WTC11 (cell line): ENCODE measurements at regions not wholly inside any gene's neighbourhood (a gene's known extent, or its start where the extent isn't known, plus 50 kb on each side); places are given as distances from the start of the nearest gene placed in this dataset.

ENCODE experiments used
- ATAC-seq: fragments of 200-7000 bp; cut with Tn5 transposase; 2 replicates; pipeline ENCODE4 v1.10.0; 2021; ENCODE audit warnings: mild to moderate bottlenecking, moderate library complexity
- CTCF ChIA-PET: fragments of 300-600 bp; sonication (Branson Sonifier 250); formaldehyde crosslinking; loops from one replicate; lab custom pipeline; 2021; ENCODE audit warnings: antibody characterized with exemption; lab: Charles Lee
- POLR2A ChIA-PET: fragments of 350-600 bp; sonication (Branson Sonifier 250); formaldehyde crosslinking; loops from one replicate; lab custom pipeline; 2021; ENCODE audit warnings: antibody characterized with exemption; lab: Charles Lee
- DNase-seq: peaks from one replicate; pipeline ENCODE4 v3.0.0; 2021; ENCODE audit warnings: low spot score
- H3K27ac Mint-ChIP-seq: 2 replicates; pipeline ENCODE4 v1.8.0; 2021; ENCODE audit warnings: mixed read lengths
- H3K27me3 Mint-ChIP-seq: 2 replicates; pipeline ENCODE4 v1.8.0; 2021; ENCODE audit warnings: low read depth, mild to moderate bottlenecking, moderate library complexity, mixed read lengths
- H3K36me3 Mint-ChIP-seq: 2 replicates; pipeline ENCODE4 v1.8.0; 2021; ENCODE audit warnings: mixed read lengths
- H3K4me1 Mint-ChIP-seq: 2 replicates; pipeline ENCODE4 v1.8.0; 2022; ENCODE audit warnings: mixed read lengths
- H3K4me3 Mint-ChIP-seq: 2 replicates; pipeline ENCODE4 v1.8.0; 2021; ENCODE audit warnings: mild to moderate bottlenecking, moderate library complexity, mixed read lengths
- H3K9me3 Mint-ChIP-seq: 2 replicates; pipeline ENCODE4 v1.8.0; 2021; ENCODE audit warnings: mixed read lengths
- AFF4 ChIP-seq: sonication (generic); formaldehyde crosslinking; IDR thresholded peaks from 2 replicates; pipeline ENCODE4 v1.8.1; 2023; ENCODE audit warnings: mild to moderate bottlenecking, missing genetic modification reagents, borderline replicate concordance
- CBFB ChIP-seq: sonication (generic); formaldehyde crosslinking; IDR thresholded peaks from 2 replicates; pipeline ENCODE4 v1.8.1; 2022; ENCODE audit warnings: mild to moderate bottlenecking, low read depth, missing genetic modification reagents
- ELF4 ChIP-seq: sonication (generic); formaldehyde crosslinking; IDR thresholded peaks from 2 replicates; pipeline ENCODE4 v1.8.1; 2022; ENCODE audit warnings: low read depth, mild to moderate bottlenecking, moderate library complexity, missing genetic modification reagents
- JUN ChIP-seq: sonication (generic); formaldehyde crosslinking; IDR thresholded peaks from 2 replicates; pipeline ENCODE4 v1.8.0; 2023; ENCODE audit warnings: mild to moderate bottlenecking, missing genetic modification reagents
- MYBL2 ChIP-seq: sonication (generic); formaldehyde crosslinking; IDR thresholded peaks from 2 replicates; pipeline ENCODE4 v1.8.1; 2023; ENCODE audit warnings: mild to moderate bottlenecking, moderate library complexity, missing genetic modification reagents
- NFATC4 ChIP-seq: fragments of 250-450 bp; sonication (Bioruptor Pico); IDR thresholded peaks from 2 replicates; pipeline ENCODE4 v1.9.0; 2021; ENCODE audit warnings: mild to moderate bottlenecking
- PREB ChIP-seq: sonication (generic); formaldehyde crosslinking; IDR thresholded peaks from 2 replicates; pipeline ENCODE4 v1.8.1; 2022; ENCODE audit warnings: mild to moderate bottlenecking, missing genetic modification reagents, moderate library complexity, borderline replicate concordance
- ZNF281 ChIP-seq: sonication (generic); formaldehyde crosslinking; IDR thresholded peaks from 2 replicates; pipeline ENCODE4 v1.8.0; 2023; ENCODE audit warnings: mild to moderate bottlenecking, missing genetic modification reagents
- ZNF317 ChIP-seq: sonication (generic); formaldehyde crosslinking; IDR thresholded peaks from 2 replicates; pipeline ENCODE4 v1.8.1; 2023; ENCODE audit warnings: low read depth, mild to moderate bottlenecking, moderate library complexity, missing genetic modification reagents, borderline replicate concordance
- ZNF423 ChIP-seq: fragments of 250-450 bp; sonication (Bioruptor Pico); IDR thresholded peaks from 2 replicates; pipeline ENCODE4 v2.1.2; 2022; ENCODE audit warnings: mild to moderate bottlenecking, moderate library complexity
- ZNF512 ChIP-seq: sonication (generic); formaldehyde crosslinking; IDR thresholded peaks from 2 replicates; pipeline ENCODE4 v1.8.1; 2022; ENCODE audit warnings: missing genetic modification reagents, borderline replicate concordance
- ZNF532 ChIP-seq: fragments of 250-450 bp; sonication (Bioruptor Pico); IDR thresholded peaks from 2 replicates; pipeline ENCODE4 v1.9.0; 2021; ENCODE audit warnings: mild to moderate bottlenecking, borderline replicate concordance
- TF ChIP-seq, protein P1 (sequence below): fragments of 250-450 bp; sonication (Bioruptor Pico); IDR thresholded peaks from 2 replicates; pipeline ENCODE4 v1.8.0; 2021; ENCODE audit warnings: mild to moderate bottlenecking
- TF ChIP-seq, protein P2 (sequence below): fragments of 250-450 bp; sonication (Bioruptor Pico); IDR thresholded peaks from 2 replicates; pipeline ENCODE4 v1.9.0; 2021; ENCODE audit warnings: mild to moderate bottlenecking

GRCh38 chr5:109944461-109944860, 254.7 kb downstream of the MAN2A1 start:
- Mint-ChIP-seq H3K4me1 (peaks cover 12% of the 10 kb centered on the region), H3K27ac (no peak overlapping the region), H3K9me3 (peaks cover 16% of the 10 kb centered on the region), H3K36me3 (no peaks in the 10 kb centered on the region; the same call in none of the 2 replicates), H3K4me3 (no peak overlapping the region), H3K27me3 (no peaks in the 10 kb centered on the region)
- ATAC-seq = no peak
- DNase-seq = no peak
- ChIA-PET POLR2A (no interaction called here), CTCF (no interaction called here)
- TF ChIP-seq JUN (CRISPR knock-in tag) (no peak), ZNF512 (CRISPR knock-in tag) (no peak), MYBL2 (CRISPR knock-in tag) (no peak), CBFB (CRISPR knock-in tag) (no peak), ZNF281 (CRISPR knock-in tag) (no peak), ELF4 (CRISPR knock-in tag) (no peak), AFF4 (CRISPR knock-in tag) (no peak), NFATC4 (CRISPR knock-in tag) (no peak), PREB (no peak), ZNF317 (CRISPR knock-in tag) (no peak), ZNF532 (CRISPR knock-in tag) (no peak), ZNF423 (CRISPR knock-in tag) (no peak)
- TF ChIP-seq, protein P1, sequence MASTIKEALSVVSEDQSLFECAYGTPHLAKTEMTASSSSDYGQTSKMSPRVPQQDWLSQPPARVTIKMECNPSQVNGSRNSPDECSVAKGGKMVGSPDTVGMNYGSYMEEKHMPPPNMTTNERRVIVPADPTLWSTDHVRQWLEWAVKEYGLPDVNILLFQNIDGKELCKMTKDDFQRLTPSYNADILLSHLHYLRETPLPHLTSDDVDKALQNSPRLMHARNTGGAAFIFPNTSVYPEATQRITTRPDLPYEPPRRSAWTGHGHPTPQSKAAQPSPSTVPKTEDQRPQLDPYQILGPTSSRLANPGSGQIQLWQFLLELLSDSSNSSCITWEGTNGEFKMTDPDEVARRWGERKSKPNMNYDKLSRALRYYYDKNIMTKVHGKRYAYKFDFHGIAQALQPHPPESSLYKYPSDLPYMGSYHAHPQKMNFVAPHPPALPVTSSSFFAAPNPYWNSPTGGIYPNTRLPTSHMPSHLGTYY = no peak
- TF ChIP-seq, protein P2, sequence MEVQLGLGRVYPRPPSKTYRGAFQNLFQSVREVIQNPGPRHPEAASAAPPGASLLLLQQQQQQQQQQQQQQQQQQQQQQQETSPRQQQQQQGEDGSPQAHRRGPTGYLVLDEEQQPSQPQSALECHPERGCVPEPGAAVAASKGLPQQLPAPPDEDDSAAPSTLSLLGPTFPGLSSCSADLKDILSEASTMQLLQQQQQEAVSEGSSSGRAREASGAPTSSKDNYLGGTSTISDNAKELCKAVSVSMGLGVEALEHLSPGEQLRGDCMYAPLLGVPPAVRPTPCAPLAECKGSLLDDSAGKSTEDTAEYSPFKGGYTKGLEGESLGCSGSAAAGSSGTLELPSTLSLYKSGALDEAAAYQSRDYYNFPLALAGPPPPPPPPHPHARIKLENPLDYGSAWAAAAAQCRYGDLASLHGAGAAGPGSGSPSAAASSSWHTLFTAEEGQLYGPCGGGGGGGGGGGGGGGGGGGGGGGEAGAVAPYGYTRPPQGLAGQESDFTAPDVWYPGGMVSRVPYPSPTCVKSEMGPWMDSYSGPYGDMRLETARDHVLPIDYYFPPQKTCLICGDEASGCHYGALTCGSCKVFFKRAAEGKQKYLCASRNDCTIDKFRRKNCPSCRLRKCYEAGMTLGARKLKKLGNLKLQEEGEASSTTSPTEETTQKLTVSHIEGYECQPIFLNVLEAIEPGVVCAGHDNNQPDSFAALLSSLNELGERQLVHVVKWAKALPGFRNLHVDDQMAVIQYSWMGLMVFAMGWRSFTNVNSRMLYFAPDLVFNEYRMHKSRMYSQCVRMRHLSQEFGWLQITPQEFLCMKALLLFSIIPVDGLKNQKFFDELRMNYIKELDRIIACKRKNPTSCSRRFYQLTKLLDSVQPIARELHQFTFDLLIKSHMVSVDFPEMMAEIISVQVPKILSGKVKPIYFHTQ (CRISPR knock-in tag) = no peak
